ENCODE measurements at regions not wholly inside any gene's neighbourhood (a gene's known extent, or its start where the extent isn't known, plus 50 kb on each side); places are given as distances from the start of the nearest gene placed in this dataset.

DNA sequence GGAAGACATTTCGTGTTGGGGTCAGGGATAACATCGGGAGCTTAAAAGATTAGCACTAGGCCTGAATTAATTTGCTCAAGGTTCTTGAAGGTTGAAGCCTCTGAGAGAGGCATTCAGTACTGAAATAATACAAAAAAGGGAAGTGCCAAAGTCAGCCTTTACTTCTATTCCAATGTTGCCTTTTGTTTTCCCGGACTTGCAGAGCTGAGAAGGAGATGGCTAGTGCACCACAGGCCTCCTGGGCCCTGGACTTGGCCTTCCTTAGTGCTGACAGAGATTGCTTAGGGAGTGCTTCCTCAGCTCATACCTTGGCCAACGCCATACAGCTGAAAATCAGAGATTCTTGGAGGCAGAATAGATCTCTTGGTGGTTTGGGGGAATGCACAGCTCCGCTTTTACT is 333.6 kb upstream of the TBL1XR1 start:
- no peak for DNase-seq (ENCODE audit: low read depth in 2 of 2)

GRCh38 chr3:177536873-177537272 is 339.6 kb upstream of the TBL1XR1 start:
- DNase-seq (ENCODE audit: low read depth in 2 of 2) = no peak

DNA sequence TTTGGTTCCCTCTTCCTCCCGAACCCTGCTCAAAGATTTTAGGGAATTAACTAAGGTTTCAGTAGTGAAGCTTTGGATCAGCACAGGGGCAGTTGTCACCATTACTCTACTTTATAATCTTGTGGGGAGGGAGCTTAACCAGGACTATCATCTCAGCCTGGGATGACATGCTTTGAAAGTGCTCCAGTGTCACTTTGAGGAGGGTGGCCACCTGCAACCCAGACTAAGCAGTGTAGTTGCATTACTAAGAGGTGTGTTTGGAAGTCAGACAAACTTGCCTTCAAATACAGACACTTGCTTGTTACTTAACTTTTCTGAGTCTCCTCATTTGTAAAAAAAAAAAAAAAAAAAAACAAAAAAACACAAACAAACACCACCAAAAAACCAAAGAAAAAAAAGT is 340.3 kb upstream of the TBL1XR1 start:
- no peak for DNase-seq (ENCODE audit: low read depth in 2 of 2)

- no peak for DNase-seq (ENCODE audit: low read depth in 2 of 2)
These were observed 340.9 kb upstream of the TBL1XR1 start for GRCh38 chr3:177538048-177538749.

- DNase-seq (ENCODE audit: low read depth in 2 of 2) = no peak
These were observed 341.8 kb upstream of the TBL1XR1 start for GRCh38 chr3:177538750-177539730.

DNA sequence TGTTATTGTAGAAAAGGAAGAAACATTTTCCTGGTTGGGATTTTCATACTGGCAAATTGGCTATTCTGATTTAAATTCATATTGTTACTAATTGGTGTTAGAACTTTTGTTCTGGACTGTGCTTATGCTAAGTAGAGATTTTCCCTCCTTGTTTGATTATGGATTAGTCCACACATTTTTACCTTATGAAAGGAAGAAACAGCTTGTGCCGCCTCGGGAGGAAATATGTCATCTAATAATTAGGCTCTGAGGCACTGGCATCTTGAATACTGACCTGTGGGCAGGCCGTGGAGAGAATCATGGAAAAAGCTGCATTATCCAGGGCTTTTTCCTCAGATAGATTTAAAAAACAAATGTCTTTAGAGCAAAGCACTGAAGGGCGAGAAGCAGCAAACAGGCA is 344.3 kb upstream of the TBL1XR1 start:
- DNase-seq (ENCODE audit: low read depth in 2 of 2) = no peak

- DNase-seq (ENCODE audit: low read depth in 2 of 2) = no peak
These were observed 348.7 kb upstream of the TBL1XR1 start for GRCh38 chr3:177545964-177546363.

- no peak for DNase-seq (ENCODE audit: low read depth in 2 of 2)
These were observed 350.5 kb upstream of the TBL1XR1 start for GRCh38 chr3:177547711-177548350.

DNA sequence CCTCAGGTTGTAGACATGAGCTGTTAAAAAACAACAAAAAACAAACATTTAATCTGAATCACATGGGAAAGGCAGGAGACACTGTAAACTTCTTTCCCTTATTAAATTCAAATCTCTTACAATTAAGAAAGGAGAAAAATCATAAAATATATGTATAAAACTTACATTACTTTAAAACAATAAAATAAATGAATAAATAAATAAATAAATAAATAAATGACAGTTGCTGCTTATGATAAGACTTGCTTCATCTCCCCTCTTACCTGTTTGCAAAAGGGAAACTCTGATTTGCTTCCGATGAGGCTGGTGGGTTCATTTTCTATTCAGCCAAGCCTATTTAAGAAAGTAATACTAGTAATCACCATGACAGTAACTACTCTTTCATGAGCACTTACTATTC is 353.4 kb upstream of the TBL1XR1 start:
- no peak for DNase-seq (ENCODE audit: low read depth in 2 of 2)

- no peak for DNase-seq (ENCODE audit: low read depth in 2 of 2)
These were observed 354.2 kb upstream of the TBL1XR1 start for GRCh38 chr3:177551431-177551836.

DNA sequence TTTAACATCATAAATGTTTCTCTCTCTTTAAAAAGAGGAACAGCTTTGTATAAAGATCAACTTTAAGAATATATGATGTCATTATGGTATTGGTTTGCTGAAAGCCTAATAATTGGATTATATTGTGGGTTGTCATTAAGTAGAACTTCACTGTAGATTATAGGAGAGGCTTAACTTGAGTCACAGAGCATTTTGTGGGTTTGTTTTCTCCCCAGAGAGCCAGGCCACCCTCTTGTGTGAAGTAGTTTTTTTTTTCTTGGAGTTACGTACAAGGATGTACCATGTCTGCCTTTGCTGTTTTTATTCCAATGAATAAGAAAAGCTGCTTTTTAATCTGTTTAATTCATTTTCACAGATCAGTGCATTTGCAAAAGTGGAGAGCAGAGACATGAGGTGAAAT is 354.8 kb upstream of the TBL1XR1 start:
- no peak for DNase-seq (ENCODE audit: low read depth in 2 of 2)

GRCh38 chr3:177553012-177553411 is 355.7 kb upstream of the TBL1XR1 start:
- no peak for DNase-seq (ENCODE audit: low read depth in 2 of 2)

GRCh38 chr3:177553579-177553978 is 356.3 kb upstream of the TBL1XR1 start:
- no peak for DNase-seq (ENCODE audit: low read depth in 2 of 2)

GRCh38 chr3:177554895-177555759 is 357.8 kb upstream of the TBL1XR1 start:
- no peak for DNase-seq (ENCODE audit: low read depth in 2 of 2)

DNA sequence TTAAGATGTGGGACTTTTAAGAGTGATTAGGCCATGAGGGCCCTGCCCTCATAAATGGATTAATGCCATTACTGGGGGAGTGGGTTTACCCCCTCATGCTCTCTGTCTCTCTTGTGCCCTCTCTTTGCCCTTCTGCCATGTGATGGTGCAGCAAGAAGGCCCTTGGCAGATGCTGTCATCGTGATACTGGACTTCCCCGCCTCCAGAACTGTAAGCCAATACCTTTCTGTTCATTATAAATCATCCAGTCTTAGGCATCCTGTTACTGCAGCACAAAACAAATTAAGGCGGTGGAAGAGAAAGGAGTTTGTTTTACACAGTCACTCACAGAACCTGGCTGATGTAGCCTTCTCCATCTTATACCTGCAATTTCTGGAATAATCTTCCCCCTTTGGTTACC is 360.3 kb upstream of the TBL1XR1 start:
- DNase-seq (ENCODE audit: low read depth in 2 of 2) = no peak

GRCh38 chr3:177561365-177561764 is 364.1 kb upstream of the TBL1XR1 start:
- DNase-seq (ENCODE audit: low read depth in 2 of 2) = no peak

GRCh38 chr3:177561769-177562392 is 364.6 kb upstream of the TBL1XR1 start:
- no peak for DNase-seq (ENCODE audit: low read depth in 2 of 2)

- DNase-seq (ENCODE audit: low read depth in 2 of 2) = no peak
These were observed 366.0 kb upstream of the TBL1XR1 start for GRCh38 chr3:177563243-177563780.

DNA sequence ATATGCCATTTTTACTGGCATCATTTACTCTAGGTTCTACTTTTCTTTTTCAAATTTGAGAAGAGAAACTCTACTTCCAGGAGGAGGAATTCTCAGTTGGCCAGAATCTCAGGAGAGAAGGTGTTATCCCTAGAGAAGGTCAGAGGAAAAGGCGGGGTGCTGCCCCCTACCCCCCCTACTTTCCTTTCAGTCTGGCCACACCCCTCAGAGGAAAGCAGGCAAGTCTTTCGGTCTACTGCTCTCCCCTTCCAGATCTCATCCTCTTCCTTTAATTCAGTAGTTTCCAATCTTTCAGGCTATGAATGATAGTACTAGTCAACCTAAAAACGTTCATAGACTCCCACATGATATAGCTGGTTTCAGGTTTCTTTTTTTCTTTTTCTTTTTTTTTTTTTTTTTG is 366.5 kb upstream of the TBL1XR1 start:
- DNase-seq (ENCODE audit: low read depth in 2 of 2) = no peak

- DNase-seq (ENCODE audit: low read depth in 2 of 2) = no peak
These were observed 368.7 kb upstream of the TBL1XR1 start for GRCh38 chr3:177565981-177566380.

GRCh38 chr3:177567833-177568232 is 370.6 kb upstream of the TBL1XR1 start:
- no peak for DNase-seq (ENCODE audit: low read depth in 2 of 2)

Data from stimulated activated CD8-positive, alpha-beta memory T cell treated with anti-CD3 and anti-CD28 coated beads, Interleukin-2, amount 100 ng/mL, for 48 hours (primary cell).